ENCODE measurements at regions not wholly inside any gene's neighbourhood (a gene's known extent, or its start where the extent isn't known, plus 50 kb on each side); places are given as distances from the start of the nearest gene placed in this dataset.

GRCh38 chr18:68387246-68387645 is 327.7 kb downstream of the TMX3 start:
- TF ChIP-seq CTCF (IDR thresholded peaks at IDR 0.05) (no peak), EZH2phosphoT487 (IDR thresholded peaks at IDR 0.05) (no peak)
